PFSK-1 (cell line): ENCODE measurements at regions not wholly inside any gene's neighbourhood (a gene's known extent, or its start where the extent isn't known, plus 50 kb on each side); places are given as distances from the start of the nearest gene placed in this dataset.

Experiments used
- FOXP2 ChIP-seq: optimal IDR thresholded peaks from 2 replicates; pipeline ENCODE3; 2011; ENCODE audit warnings: borderline replicate concordance, control low read depth, inconsistent platforms; ENCODE audit not compliant: insufficient read depth; ENCODE audit errors: extremely low read length, extremely low read depth
- POLR2AphosphoS5 ChIP-seq: IDR thresholded peaks from 2 replicates; pipeline ENCODE4 v1.6.1; 2012; ENCODE audit warnings: low read depth, mild to moderate bottlenecking, control low read depth, low read length, moderate library complexity
- SIN3A ChIP-seq: IDR thresholded peaks from 2 replicates; pipeline ENCODE4 v1.6.1; 2012; ENCODE audit warnings: mild to moderate bottlenecking, low read length, moderate library complexity, borderline replicate concordance; ENCODE audit not compliant: insufficient read depth
- TAF1 ChIP-seq: IDR thresholded peaks from 2 replicates; pipeline ENCODE4 v1.6.1; 2012; ENCODE audit warnings: low read length, control low read depth, borderline replicate concordance; ENCODE audit not compliant: insufficient read depth
- TF ChIP-seq, protein P1 (sequence below), 2 experiments: IDR thresholded peaks; 2 replicates each; pipeline versions ENCODE4 v1.6.1 to v1.8.0; 2011 to 2012; ENCODE audit warnings: low read depth in 2 of 2, low read length in 2 of 2, control low read depth in 1 of 2, inconsistent platforms in 1 of 2, mild to moderate bottlenecking in 1 of 2, moderate library complexity in 1 of 2; ENCODE audit not compliant: insufficient read depth in 1 of 2

DNA sequence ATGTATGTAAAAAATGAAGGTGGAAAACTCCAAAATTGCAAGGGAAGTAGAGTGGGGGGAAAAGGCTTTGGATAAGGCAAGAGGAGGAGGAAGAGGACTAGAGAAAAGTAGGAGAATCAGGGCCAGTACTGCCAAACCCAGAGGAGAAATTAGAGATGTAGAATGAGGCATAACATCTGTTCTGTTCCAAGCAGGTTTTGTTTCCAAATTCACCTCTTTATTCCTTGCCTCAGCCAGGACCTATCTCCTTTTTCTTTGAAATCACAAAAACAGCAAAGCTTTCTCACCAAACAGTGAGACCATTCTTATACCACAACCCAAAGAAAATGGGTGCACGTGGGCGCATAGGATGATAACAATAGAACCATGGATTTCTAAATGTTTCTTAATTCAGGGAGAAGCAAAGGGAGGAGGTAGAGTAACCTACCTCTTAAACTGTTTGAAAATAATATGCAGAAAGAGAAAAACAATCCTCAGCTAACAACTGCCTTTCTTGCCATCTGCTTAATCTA, 383.3 kb upstream of the PKN2 start:
- TF ChIP-seq, protein P1, sequence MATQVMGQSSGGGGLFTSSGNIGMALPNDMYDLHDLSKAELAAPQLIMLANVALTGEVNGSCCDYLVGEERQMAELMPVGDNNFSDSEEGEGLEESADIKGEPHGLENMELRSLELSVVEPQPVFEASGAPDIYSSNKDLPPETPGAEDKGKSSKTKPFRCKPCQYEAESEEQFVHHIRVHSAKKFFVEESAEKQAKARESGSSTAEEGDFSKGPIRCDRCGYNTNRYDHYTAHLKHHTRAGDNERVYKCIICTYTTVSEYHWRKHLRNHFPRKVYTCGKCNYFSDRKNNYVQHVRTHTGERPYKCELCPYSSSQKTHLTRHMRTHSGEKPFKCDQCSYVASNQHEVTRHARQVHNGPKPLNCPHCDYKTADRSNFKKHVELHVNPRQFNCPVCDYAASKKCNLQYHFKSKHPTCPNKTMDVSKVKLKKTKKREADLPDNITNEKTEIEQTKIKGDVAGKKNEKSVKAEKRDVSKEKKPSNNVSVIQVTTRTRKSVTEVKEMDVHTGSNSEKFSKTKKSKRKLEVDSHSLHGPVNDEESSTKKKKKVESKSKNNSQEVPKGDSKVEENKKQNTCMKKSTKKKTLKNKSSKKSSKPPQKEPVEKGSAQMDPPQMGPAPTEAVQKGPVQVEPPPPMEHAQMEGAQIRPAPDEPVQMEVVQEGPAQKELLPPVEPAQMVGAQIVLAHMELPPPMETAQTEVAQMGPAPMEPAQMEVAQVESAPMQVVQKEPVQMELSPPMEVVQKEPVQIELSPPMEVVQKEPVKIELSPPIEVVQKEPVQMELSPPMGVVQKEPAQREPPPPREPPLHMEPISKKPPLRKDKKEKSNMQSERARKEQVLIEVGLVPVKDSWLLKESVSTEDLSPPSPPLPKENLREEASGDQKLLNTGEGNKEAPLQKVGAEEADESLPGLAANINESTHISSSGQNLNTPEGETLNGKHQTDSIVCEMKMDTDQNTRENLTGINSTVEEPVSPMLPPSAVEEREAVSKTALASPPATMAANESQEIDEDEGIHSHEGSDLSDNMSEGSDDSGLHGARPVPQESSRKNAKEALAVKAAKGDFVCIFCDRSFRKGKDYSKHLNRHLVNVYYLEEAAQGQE (IDR thresholded peaks at IDR 0.05; ENCODE audit: insufficient read depth in 1 of 2, low read depth in 2 of 2, low read length in 2 of 2) = no peak
- no peak for TF ChIP-seq SIN3A
- no peak for TF ChIP-seq TAF1
- no peak for TF ChIP-seq POLR2AphosphoS5
- no peak for TF ChIP-seq FOXP2

DNA sequence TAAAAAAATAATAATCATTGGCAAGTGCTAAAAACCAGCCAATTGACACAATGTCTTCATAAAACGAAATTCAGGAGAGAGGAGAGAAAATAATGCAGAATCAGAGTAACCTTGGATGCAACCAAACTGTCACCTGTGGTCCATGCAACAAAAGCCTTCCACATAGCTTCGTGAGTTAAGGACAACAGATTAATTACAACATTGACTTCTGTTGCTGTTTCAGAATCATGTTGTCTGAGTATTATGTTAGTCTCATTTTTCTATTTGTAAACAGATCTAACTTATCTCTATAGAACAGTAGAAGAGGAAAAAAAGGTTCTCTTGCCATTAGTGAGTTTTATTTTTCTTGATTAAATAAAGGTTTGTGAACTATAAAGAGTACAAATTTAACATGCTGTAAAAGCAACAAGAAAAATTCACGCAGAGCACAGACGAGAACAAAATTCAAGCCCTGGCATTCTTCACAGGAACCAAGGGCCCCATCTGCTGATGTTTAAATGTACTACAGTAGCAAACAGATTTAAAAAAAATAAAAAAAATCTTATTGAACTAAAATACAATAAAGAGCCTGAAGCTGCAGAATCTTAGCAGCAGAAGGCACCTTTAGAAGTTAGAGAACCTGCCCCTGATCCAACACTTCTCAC, 381.1 kb upstream of the PKN2 start:
- TF ChIP-seq TAF1 (no peak), FOXP2 (no peak), SIN3A (no peak), POLR2AphosphoS5 (no peak)
- TF ChIP-seq, protein P1 (IDR thresholded peaks at IDR 0.05; ENCODE audit: insufficient read depth in 1 of 2, low read depth in 2 of 2, low read length in 2 of 2) = no peak

DNA sequence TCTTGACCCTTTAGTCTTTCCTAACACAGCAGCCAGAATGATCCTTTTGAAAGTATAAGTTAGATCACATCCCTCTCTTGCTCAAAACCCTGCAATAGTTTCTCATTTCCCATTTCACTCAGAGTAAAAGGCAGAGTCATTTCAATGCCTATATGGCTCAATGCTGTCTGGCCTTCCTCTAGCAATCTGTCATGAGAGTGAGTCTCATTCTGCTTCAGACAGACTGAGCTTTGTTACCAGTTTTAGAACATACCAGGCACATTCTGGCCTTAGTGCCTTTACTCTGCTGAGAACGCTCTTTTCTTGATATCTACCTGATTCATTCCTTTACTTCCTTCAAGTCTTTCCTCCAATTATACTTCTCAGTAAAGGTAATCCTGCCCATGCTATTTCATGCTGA, 372.8 kb upstream of the PKN2 start:
- TF ChIP-seq, protein P1 (IDR thresholded peaks at IDR 0.05; ENCODE audit: insufficient read depth in 1 of 2, low read depth in 2 of 2, low read length in 2 of 2) = no peak
- TF ChIP-seq POLR2AphosphoS5 (no peak), TAF1 (no peak), FOXP2 (no peak), SIN3A (no peak)

DNA sequence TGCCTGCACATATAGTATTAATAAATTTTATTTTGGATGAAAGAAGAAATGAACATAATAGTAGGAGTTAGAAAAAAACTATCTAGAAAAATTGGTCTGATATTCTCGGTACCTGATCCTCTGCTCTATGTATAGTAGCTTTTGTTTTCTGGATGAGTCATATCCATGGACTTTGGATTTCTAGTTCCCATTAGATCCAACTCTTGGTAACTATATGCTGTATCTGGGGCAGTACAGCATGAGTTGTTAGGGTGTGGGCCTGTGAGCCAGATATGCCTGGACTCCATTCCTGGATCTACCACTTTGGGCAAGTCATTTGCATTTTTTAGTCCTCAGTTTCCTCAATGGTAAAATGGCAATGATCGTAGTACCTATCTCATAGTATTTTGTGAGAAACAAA, 372.2 kb upstream of the PKN2 start:
- TF ChIP-seq TAF1 = no peak

DNA sequence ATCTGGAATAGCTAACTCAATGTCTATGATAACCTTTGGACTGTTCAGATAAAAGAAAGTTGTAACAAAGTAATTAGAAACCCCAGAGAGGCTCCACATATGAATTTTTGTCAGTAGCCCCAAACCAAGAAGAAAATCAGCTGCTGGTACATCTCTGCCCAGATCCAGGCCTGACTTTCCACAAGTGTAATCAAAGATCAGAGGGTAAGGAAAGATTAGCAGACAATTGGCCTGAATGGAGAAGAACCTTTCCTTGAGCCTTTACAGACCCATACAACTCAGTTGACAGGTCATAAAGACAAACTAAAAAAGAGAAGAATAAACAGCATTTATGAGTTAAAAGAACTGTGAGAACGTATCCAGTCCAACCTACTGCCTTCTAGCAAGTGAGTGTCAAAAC, 366.7 kb upstream of the PKN2 start:
- no peak for TF ChIP-seq FOXP2
- no peak for TF ChIP-seq TAF1
- TF ChIP-seq POLR2AphosphoS5 = no peak
- TF ChIP-seq, protein P1 (IDR thresholded peaks at IDR 0.05; ENCODE audit: insufficient read depth in 1 of 2, low read depth in 2 of 2, low read length in 2 of 2) = no peak
- no peak for TF ChIP-seq SIN3A
